ENCODE measurements at regions not wholly inside any gene's neighbourhood (a gene's known extent, or its start where the extent isn't known, plus 50 kb on each side); places are given as distances from the start of the nearest gene placed in this dataset.
"Not testable (repeated sequence)": the region's sequence is repeated elsewhere in the genome, so short reads cannot be mapped to it uniquely, and the experiment has no call there.

- Histone ChIP-seq H3K9me3 (ENCODE audit: insufficient read depth, low read length) (no peaks in the 10 kb centered on the region), H3K36me3 (ENCODE audit: low read length) (no peaks in the 10 kb centered on the region), H2AFZ (ENCODE audit: low read depth, low read length, severe bottlenecking) (no peak overlapping the region), H4K20me1 (ENCODE audit: low read depth, low read length) (no peaks in the 10 kb centered on the region), H3K4me2 (ENCODE audit: low read depth, low read length, poor library complexity, severe bottlenecking) (no peak overlapping the region), H3K79me2 (ENCODE audit: insufficient read depth, low read length) (no peaks in the 10 kb centered on the region), H3F3A (ENCODE audit: insufficient read depth) (no peaks in the 10 kb centered on the region), H3K27ac (ENCODE audit: low read depth, low read length) (no peak overlapping the region), H3K4me3 (ENCODE audit: insufficient read depth, low read length, poor library complexity, severe bottlenecking) (no peak overlapping the region), H3K9ac (ENCODE audit: low read length) (no peak overlapping the region), H3K27me3 (ENCODE audit: low read length) (no peaks in the 10 kb centered on the region), H3K9me2 (replicated peaks; ENCODE audit: insufficient read depth, low read length) (no peaks in the 10 kb centered on the region)
- TF ChIP-seq EZH2phosphoT487 (conservative IDR thresholded peaks at IDR 0.05; ENCODE audit: low read length) (no peak), CTCF (IDR thresholded peaks at IDR 0.05; ENCODE audit: insufficient read depth, low read length, poor library complexity, severe bottlenecking) (no peak)
Measured at GRCh38 chr16:80254970-80255369, 285.8 kb upstream of the DYNLRB2 start.

- no peaks in the 10 kb centered on the region for H3K79me2 ChIP-seq (ENCODE audit: insufficient read depth, low read length)
- TF ChIP-seq CTCF (IDR thresholded peaks at IDR 0.05; ENCODE audit: insufficient read depth, low read length, poor library complexity, severe bottlenecking) = no peak
- no peak for TF ChIP-seq EZH2phosphoT487 (conservative IDR thresholded peaks at IDR 0.05; ENCODE audit: low read length)
- no peaks in the 10 kb centered on the region for H3K27me3 ChIP-seq (ENCODE audit: low read length)
Measured at GRCh38 chr16:80253741-80254140, 287.1 kb upstream of the DYNLRB2 start.

GRCh38 chr16:80250381-80250780 is 290.4 kb upstream of the DYNLRB2 start:
- TF ChIP-seq EZH2phosphoT487 (conservative IDR thresholded peaks at IDR 0.05; ENCODE audit: low read length) (no peak), CTCF (IDR thresholded peaks at IDR 0.05; ENCODE audit: insufficient read depth, low read length, poor library complexity, severe bottlenecking) (no peak)
- Histone ChIP-seq H4K20me1 (ENCODE audit: low read depth, low read length) (no peaks in the 10 kb centered on the region), H3F3A (ENCODE audit: insufficient read depth) (no peaks in the 10 kb centered on the region), H3K27me3 (ENCODE audit: low read length) (no peaks in the 10 kb centered on the region), H3K36me3 (ENCODE audit: low read length) (no peaks in the 10 kb centered on the region), H3K9ac (ENCODE audit: low read length) (no peak overlapping the region), H3K4me2 (ENCODE audit: low read depth, low read length, poor library complexity, severe bottlenecking) (no peak overlapping the region), H3K9me2 (replicated peaks; ENCODE audit: insufficient read depth, low read length) (no peaks in the 10 kb centered on the region), H2AFZ (ENCODE audit: low read depth, low read length, severe bottlenecking) (no peak overlapping the region), H3K9me3 (ENCODE audit: insufficient read depth, low read length) (no peaks in the 10 kb centered on the region), H3K27ac (ENCODE audit: low read depth, low read length) (no peak overlapping the region), H3K4me3 (ENCODE audit: insufficient read depth, low read length, poor library complexity, severe bottlenecking) (no peak overlapping the region), H3K79me2 (ENCODE audit: insufficient read depth, low read length) (no peaks in the 10 kb centered on the region)

More at GRCh38 chr16:80253741-80254140, 287.1 kb upstream of the DYNLRB2 start:
- no peaks in the 10 kb centered on the region for H4K20me1 ChIP-seq (ENCODE audit: low read depth, low read length)
- H3K9ac ChIP-seq (ENCODE audit: low read length) = no peak overlapping the region
- no peak overlapping the region for H3K4me3 ChIP-seq (ENCODE audit: insufficient read depth, low read length, poor library complexity, severe bottlenecking)
- H3K27ac ChIP-seq (ENCODE audit: low read depth, low read length) = no peak overlapping the region
- H3K9me2 ChIP-seq (replicated peaks; ENCODE audit: insufficient read depth, low read length) = no peaks in the 10 kb centered on the region
- no peaks in the 10 kb centered on the region for H3F3A ChIP-seq (ENCODE audit: insufficient read depth)
- H2AFZ ChIP-seq (ENCODE audit: low read depth, low read length, severe bottlenecking) = no peak overlapping the region
- H3K36me3 ChIP-seq (ENCODE audit: low read length) = no peaks in the 10 kb centered on the region
- no peak overlapping the region for H3K4me2 ChIP-seq (ENCODE audit: low read depth, low read length, poor library complexity, severe bottlenecking)
- no peaks in the 10 kb centered on the region for H3K9me3 ChIP-seq (ENCODE audit: insufficient read depth, low read length)

GRCh38 chr16:80243303-80243702 is 297.5 kb upstream of the DYNLRB2 start:
- not testable (repeated sequence) for H3F3A ChIP-seq (ENCODE audit: insufficient read depth); H3K27me3 ChIP-seq (ENCODE audit: low read length); H3K9me2 ChIP-seq (replicated peaks; ENCODE audit: insufficient read depth, low read length); H3K4me3 ChIP-seq (ENCODE audit: insufficient read depth, low read length, poor library complexity, severe bottlenecking); H3K4me2 ChIP-seq (ENCODE audit: low read depth, low read length, poor library complexity, severe bottlenecking); H4K20me1 ChIP-seq (ENCODE audit: low read depth, low read length); H3K9me3 ChIP-seq (ENCODE audit: insufficient read depth, low read length); H2AFZ ChIP-seq (ENCODE audit: low read depth, low read length, severe bottlenecking); H3K79me2 ChIP-seq (ENCODE audit: insufficient read depth, low read length); H3K9ac ChIP-seq (ENCODE audit: low read length); H3K27ac ChIP-seq (ENCODE audit: low read depth, low read length); H3K36me3 ChIP-seq (ENCODE audit: low read length)

GRCh38 chr16:80242279-80242678 is 298.5 kb upstream of the DYNLRB2 start:
- not testable (repeated sequence) for H3F3A ChIP-seq (ENCODE audit: insufficient read depth); H3K9ac ChIP-seq (ENCODE audit: low read length); H4K20me1 ChIP-seq (ENCODE audit: low read depth, low read length); H3K9me3 ChIP-seq (ENCODE audit: insufficient read depth, low read length); H3K27ac ChIP-seq (ENCODE audit: low read depth, low read length); H3K27me3 ChIP-seq (ENCODE audit: low read length); H2AFZ ChIP-seq (ENCODE audit: low read depth, low read length, severe bottlenecking); H3K4me3 ChIP-seq (ENCODE audit: insufficient read depth, low read length, poor library complexity, severe bottlenecking); H3K79me2 ChIP-seq (ENCODE audit: insufficient read depth, low read length); H3K36me3 ChIP-seq (ENCODE audit: low read length); H3K9me2 ChIP-seq (replicated peaks; ENCODE audit: insufficient read depth, low read length); H3K4me2 ChIP-seq (ENCODE audit: low read depth, low read length, poor library complexity, severe bottlenecking)

Measured in SU-DHL-6 (cell line).